Rectal smooth muscle tissue (tissue), 1 donor: ENCODE measurements at regions not wholly inside any gene's neighbourhood (a gene's known extent, or its start where the extent isn't known, plus 50 kb on each side); places are given as distances from the start of the nearest gene placed in this dataset.
A peak's percentile ranks its signal among the peaks of the same experiment; 100 is the strongest.

Experiments used
- H3K27ac ChIP-seq: one replicate; pipeline ENCODE4 v1.7.0; 2013; ENCODE audit warnings: low read depth, low read length, inconsistent platforms
- H3K27me3 ChIP-seq: one replicate; pipeline ENCODE4 v1.7.0; 2013; ENCODE audit warnings: low read length; ENCODE audit not compliant: control insufficient read depth, insufficient read depth
- H3K36me3 ChIP-seq: one replicate; pipeline ENCODE4 v1.7.0; 2013; ENCODE audit warnings: low read length; ENCODE audit not compliant: control insufficient read depth, insufficient read depth
- H3K4me1 ChIP-seq: one replicate; pipeline ENCODE4 v1.7.0; 2013; ENCODE audit warnings: low read length; ENCODE audit not compliant: control insufficient read depth, insufficient read depth
- H3K4me3 ChIP-seq: one replicate; pipeline ENCODE4 v1.7.0; 2013; ENCODE audit warnings: low read length
- H3K9ac ChIP-seq: one replicate; pipeline ENCODE4 v1.7.0; 2013; ENCODE audit warnings: low read length

DNA sequence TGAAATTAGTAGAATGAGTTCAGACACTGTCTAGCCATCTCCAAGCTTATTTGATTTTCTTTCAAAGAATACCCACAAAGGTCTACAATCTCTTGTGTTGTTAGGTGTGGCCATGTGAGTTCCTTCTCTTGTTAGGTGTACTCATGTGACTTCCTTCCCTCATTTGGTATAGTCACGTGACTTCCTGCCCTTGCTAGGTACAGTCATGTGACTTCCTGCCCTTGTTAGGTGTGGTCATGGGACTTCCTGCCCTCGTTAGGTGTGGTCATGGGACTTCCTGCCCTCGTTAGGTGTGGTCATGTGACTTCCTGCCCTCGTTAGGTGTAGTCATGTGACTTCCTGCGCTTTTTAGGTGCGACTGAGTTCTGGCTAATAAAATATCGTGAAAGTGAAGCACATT, 179.6 kb downstream of the TMX1 start:
- Histone ChIP-seq H3K4me1 (no peaks in the 10 kb centered on the region), H3K36me3 (no peaks in the 10 kb centered on the region), H3K27ac (no peak overlapping the region), H3K4me3 (no peak overlapping the region), H3K27me3 (no peaks in the 10 kb centered on the region), H3K9ac (no peak overlapping the region)

DNA sequence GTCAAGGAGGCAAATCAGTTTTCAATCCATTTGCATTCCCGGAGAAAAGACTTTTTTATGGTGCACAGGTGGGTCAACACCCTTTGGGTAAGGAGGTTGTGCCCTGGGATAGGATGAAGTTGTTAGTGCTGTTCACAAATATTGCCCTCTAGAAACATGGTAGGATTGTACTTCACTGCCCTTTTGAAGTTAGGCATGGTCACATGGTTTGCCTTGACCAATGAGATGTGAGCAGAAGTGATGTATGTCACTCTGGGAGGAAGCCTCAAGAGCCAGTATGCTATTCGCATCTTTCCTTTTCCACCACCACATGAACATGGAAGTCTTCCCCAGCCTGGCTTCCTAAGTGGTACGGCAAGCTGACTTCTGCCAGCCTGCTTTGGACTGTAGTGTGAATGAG, 182.7 kb downstream of the TMX1 start:
- H3K4me3 ChIP-seq: no peak overlapping the region
- peaks cover 4% of the 10 kb centered on the region for H3K4me1 ChIP-seq
- H3K27me3 ChIP-seq: no peaks in the 10 kb centered on the region
- H3K9ac ChIP-seq: no peak overlapping the region
- H3K36me3 ChIP-seq: no peaks in the 10 kb centered on the region
- H3K27ac ChIP-seq: no peak overlapping the region

DNA sequence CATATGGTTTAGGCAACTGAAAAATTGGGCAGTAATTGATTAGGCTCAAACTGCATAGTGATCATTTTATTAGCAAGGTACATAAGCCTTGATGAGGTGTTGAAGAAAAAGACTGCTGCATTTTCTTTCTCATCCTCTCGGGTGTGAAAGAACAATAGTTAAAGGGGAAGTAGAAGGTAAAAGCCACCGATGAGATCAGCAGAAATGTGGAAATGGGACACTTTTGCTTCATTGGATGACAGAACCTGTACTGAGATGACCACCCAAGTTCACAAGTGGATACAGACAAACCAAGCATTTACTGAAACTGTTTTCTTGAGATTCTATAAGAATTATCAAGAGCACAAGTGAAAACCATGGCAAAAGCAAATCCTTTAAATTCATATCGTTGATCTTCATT, 184.0 kb downstream of the TMX1 start:
- H3K36me3 ChIP-seq: no peaks in the 10 kb centered on the region
- H3K9ac ChIP-seq: no peak overlapping the region
- no peak overlapping the region for H3K27ac ChIP-seq
- H3K4me1 ChIP-seq: peaks cover 4% of the 10 kb centered on the region
- H3K4me3 ChIP-seq: no peak overlapping the region
- no peaks in the 10 kb centered on the region for H3K27me3 ChIP-seq

DNA sequence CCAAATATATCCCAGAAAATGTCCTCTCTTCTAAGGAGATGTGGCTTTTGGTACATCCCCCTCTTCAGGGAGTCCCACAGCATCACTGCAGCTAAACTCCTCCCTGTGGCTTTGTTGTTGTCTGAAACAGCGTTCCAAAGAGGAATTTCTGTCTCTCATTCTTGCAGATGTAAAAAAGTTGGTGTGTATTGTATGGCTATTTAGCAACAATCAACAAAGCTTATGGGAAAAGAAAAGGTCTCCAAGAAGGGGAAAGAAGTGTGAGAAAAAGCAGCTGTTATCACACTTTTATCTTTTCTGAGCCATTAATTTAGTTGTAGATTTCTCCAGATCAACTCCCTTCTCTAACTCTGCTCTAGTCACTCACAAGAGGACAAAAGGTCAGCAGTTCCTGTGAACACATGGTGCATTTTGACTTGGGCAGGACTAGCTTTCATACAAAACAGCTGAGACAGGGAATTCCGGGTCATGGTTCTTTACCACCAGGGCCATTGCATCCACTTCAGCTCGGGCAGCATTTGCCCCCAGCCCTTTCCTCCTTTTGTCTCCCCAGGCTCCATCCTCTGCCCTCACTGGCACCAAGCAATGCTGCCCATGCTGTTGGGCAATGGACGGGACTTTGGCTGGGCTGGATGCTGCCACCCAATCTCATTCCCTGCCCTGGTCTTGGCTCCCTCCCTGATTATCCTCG, 184.7 kb downstream of the TMX1 start:
- Histone ChIP-seq H3K27me3 (no peaks in the 10 kb centered on the region), H3K27ac (peak overlapping the region; percentile 47)

DNA sequence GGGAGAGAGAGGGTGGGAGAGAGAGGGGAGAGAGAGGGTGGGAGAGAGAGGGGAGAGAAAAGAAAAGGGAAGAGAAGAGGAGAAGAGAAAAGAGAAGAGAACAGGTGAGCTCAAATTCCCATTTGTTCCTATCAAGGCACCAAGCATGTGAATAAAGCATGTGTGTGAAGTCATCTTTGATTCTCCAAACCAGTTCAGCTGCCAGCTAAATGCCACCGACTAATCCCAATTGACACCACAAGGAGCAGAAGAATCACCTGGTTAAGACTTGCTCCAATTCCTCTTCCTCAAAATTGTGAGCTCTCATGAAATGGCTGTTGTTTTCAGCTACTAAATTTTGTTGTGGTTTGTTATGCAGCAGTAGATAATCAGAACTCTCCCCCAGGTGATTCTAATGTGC, 188.9 kb downstream of the TMX1 start:
- Histone ChIP-seq H3K4me1 (peaks cover 4% of the 10 kb centered on the region), H3K27ac (no peak overlapping the region), H3K9ac (no peak overlapping the region), H3K27me3 (no peaks in the 10 kb centered on the region), H3K36me3 (no peaks in the 10 kb centered on the region), H3K4me3 (no peak overlapping the region)

More for the DNA sequence above, 184.7 kb downstream of the TMX1 start:
- H3K9ac ChIP-seq: no peak overlapping the region
- no peak overlapping the region for H3K4me3 ChIP-seq
- peaks cover 4% of the 10 kb centered on the region for H3K4me1 ChIP-seq
- no peaks in the 10 kb centered on the region for H3K36me3 ChIP-seq

DNA sequence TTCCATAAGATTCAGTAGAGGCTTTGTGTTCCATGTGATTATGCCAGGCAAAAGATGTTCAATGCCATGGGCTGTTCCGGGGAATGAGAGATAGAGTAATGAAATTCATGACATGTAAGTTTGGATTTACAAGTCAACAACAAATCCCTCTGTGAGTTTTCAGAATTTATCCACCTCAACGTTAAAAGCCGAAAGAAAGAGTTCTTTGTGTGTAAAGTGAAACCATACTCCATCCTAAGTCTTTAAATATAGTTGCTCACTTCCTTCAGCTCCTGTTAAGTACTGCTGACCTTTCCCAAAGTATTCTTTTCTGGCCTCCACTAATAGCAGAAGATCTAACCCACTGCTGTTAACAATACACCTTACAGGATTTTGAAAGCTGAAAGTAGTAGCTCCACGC, 190.0 kb downstream of the TMX1 start:
- H3K9ac ChIP-seq: no peak overlapping the region
- H3K4me3 ChIP-seq: no peak overlapping the region
- H3K4me1 ChIP-seq: peaks cover 1% of the 10 kb centered on the region
- no peak overlapping the region for H3K27ac ChIP-seq
- no peaks in the 10 kb centered on the region for H3K27me3 ChIP-seq
- no peaks in the 10 kb centered on the region for H3K36me3 ChIP-seq

DNA sequence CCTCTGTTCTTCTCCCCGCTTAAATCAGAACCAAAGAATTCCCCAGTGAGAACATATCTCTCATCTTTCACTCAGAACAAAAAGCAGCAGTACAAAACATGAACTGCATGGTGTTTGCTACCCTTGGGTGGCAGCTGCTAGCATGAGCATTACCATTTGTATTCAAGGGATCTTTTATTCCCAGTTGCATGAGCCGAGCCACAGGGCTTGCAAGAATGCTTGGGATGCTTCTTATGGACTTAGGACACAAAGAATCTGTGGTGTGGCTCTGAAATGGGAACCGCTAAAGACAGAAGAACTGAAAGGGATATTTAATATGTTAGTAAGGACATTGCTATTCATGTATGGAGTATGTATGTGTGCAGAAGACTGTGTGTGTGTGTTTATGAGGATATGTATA, 190.6 kb downstream of the TMX1 start:
- Histone ChIP-seq H3K9ac (no peak overlapping the region), H3K36me3 (no peaks in the 10 kb centered on the region), H3K4me1 (no peaks in the 10 kb centered on the region), H3K27me3 (no peaks in the 10 kb centered on the region), H3K27ac (no peak overlapping the region), H3K4me3 (no peak overlapping the region)

DNA sequence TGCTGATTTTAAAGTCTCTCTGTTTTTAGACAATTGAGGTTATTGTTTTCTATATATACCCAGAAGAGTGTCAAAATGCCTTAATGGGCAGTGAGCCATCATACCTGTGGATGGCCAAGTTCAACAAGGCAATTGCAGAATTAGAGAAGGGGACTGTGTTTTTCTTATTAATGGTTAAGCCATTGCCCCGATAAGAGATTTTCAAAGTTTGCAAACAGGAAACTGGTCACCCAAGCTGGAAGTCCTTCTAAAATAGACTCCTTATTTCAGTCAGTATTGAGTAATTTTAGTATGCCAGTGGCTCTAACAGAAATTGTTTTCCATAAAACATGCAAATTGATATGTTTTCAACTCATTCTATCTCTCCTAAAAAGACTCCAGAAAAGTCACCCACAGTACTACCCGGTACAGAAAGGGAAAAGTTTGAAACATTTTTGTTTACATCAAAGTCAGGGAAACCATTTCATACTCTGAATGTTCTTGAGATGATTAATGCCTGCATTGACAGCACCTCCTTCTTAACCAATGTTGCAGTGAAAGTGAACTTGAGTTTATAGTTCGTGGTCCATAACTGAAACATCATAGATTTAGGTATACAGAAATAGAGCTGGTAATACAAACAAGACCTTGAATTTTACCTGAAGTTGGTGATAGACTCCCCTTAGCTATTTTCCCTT, 191.1 kb downstream of the TMX1 start:
- H3K4me1 ChIP-seq: no peaks in the 10 kb centered on the region
- no peak overlapping the region for H3K27ac ChIP-seq
- H3K36me3 ChIP-seq: no peaks in the 10 kb centered on the region
- no peak overlapping the region for H3K9ac ChIP-seq
- no peaks in the 10 kb centered on the region for H3K27me3 ChIP-seq
- H3K4me3 ChIP-seq: no peak overlapping the region

DNA sequence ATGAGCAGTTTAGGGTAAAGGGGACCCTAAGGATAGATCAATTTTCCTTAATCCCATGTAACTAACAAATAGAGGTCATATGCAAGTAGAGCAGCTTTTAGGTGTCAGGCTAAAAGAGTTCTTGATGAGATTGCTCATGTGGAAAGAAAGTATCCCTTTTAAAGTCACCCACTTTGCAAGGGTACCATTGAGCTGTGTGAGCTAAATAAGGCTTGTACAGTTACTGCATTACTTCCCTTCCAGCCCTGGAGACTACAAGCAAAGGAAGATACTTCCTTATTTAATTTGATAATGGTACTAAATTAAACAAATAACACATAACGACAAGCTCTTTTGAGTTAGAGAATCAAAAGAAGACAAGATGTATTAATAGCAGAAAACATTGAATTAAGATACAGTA, 191.7 kb downstream of the TMX1 start:
- no peak overlapping the region for H3K9ac ChIP-seq
- H3K27ac ChIP-seq: no peak overlapping the region
- H3K36me3 ChIP-seq: no peaks in the 10 kb centered on the region
- no peaks in the 10 kb centered on the region for H3K4me1 ChIP-seq
- H3K4me3 ChIP-seq: no peak overlapping the region
- H3K27me3 ChIP-seq: no peaks in the 10 kb centered on the region

DNA sequence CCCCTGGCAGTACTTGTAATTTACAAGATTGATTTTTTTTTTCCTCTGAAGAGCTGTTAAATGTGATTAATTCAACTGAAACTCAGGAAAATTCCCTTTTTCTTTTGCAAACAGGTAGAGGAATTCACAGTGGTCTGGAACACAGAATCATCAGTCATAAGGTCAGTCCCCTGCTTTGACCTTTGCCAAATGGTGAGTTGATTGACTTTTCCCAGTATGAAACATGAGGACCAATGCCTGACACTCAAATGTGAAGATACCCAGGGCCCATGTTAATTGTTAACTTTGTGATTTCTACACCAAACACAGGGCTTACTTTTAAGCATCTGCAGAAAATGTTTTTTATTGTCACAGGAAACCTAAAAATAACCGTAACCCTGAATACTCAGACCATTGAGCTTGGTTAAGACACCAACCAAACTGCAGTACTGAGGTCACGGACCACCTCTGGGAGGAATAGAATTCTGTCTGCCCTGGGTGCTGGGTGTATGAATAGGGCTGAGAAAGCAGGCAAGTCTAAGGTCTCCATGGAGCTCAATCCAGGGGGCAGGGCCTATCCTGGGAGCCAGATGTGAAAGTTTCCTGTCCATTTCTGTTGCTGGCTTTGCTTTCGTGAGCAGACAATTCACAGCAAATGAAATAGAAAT, 192.4 kb downstream of the TMX1 start:
- no peak overlapping the region for H3K27ac ChIP-seq
- no peaks in the 10 kb centered on the region for H3K4me1 ChIP-seq
- no peak overlapping the region for H3K4me3 ChIP-seq
- no peaks in the 10 kb centered on the region for H3K27me3 ChIP-seq
- H3K9ac ChIP-seq: no peak overlapping the region
- H3K36me3 ChIP-seq: no peaks in the 10 kb centered on the region

DNA sequence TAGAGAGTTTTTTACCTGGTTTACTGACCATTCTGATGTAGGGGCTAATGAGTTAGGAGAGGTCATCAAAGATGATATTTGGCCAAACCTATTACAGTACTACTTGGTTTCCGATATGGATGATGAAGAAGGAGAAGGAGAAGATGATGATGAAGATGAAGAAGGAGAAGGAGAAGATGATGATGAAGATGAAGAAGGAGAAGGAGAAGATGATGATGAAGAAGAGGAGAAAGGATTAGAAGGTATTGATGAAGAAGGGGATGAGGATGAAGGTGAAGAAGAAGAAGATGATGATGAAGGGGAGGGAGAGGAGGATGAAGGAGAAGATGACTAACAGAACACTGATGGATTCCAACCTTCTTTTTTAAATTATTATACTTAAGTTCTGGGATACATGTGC, 196.6 kb downstream of the TMX1 start:
- Histone ChIP-seq H3K36me3 (no peaks in the 10 kb centered on the region), H3K4me3 (no peak overlapping the region), H3K27ac (no peak overlapping the region), H3K9ac (no peak overlapping the region), H3K27me3 (no peaks in the 10 kb centered on the region), H3K4me1 (no peaks in the 10 kb centered on the region)

DNA sequence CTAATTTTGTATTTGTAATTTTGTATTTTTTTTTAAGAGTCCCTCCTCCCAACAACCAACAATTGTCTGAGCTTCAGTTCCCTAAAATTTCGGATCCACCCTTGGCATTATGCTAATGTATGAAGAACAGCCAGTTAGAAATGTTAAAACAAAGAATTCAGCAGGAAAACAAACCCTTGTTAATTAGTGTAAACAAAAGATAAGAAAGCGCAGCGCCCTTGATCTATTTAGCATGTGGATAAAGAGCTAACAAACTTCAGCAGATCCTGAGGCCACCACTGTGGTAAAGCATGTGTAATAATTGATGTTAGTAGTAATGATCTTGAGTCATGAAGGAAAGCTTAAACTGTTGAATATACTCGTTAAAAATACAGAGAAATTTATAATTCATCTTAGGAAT, 199.8 kb downstream of the TMX1 start:
- Histone ChIP-seq H3K27me3 (no peaks in the 10 kb centered on the region), H3K4me3 (no peak overlapping the region), H3K9ac (no peak overlapping the region), H3K27ac (no peak overlapping the region), H3K36me3 (no peaks in the 10 kb centered on the region), H3K4me1 (peaks cover 12% of the 10 kb centered on the region)

DNA sequence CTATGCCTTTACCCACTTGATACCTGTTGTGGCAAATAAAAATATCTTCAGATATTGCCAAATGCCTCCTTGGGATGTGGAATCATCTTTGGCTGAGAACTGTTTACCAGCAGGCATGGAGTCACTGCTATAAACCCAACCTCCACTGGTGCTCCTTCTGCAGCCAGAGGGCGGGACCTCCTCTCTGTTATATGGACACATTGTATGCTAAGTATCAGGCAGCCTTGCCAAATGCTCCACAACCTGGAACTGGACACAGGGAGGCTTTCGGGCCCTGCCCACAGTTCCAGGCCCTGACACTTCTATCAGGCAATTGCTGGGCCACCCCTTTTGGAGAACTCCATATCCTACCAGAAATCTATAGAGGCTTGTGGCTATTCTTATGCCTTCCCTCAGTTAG, 201.0 kb downstream of the TMX1 start:
- no peak overlapping the region for H3K9ac ChIP-seq
- H3K27ac ChIP-seq: no peak overlapping the region
- H3K27me3 ChIP-seq: no peaks in the 10 kb centered on the region
- H3K36me3 ChIP-seq: no peaks in the 10 kb centered on the region
- H3K4me1 ChIP-seq: peaks cover 12% of the 10 kb centered on the region
- H3K4me3 ChIP-seq: no peak overlapping the region
